ENCODE measurements at regions not wholly inside any gene's neighbourhood (a gene's known extent, or its start where the extent isn't known, plus 50 kb on each side); places are given as distances from the start of the nearest gene placed in this dataset.

GRCh38 chr1:192067360-192067759 lies 90.9 kb upstream of the RGS18 start:
- Histone ChIP-seq H3K4me3 (no peak overlapping the region), H3K4me1 (no peaks in the 10 kb centered on the region), H3K27ac (replicated peaks) (no peak overlapping the region), H3K27me3 (ENCODE audit: low read depth) (no peaks in the 10 kb centered on the region), H3K9me3 (replicated peaks) (no peaks in the 10 kb centered on the region), H3K36me3 (no peaks in the 10 kb centered on the region)
- intact Hi-C loops (cut with micrococcal nuclease): no loop called here
- TF ChIP-seq CTCF (IDR thresholded peaks at IDR 0.05; ENCODE audit: borderline replicate concordance): no peak
- DNase-seq: no peak

- no peak for DNase-seq
- intact Hi-C loops (cut with micrococcal nuclease): no loop called here
- no peak overlapping the region for H3K4me3 ChIP-seq
- no peaks in the 10 kb centered on the region for H3K36me3 ChIP-seq
- TF ChIP-seq CTCF (IDR thresholded peaks at IDR 0.05; ENCODE audit: borderline replicate concordance): no peak
- no peaks in the 10 kb centered on the region for H3K4me1 ChIP-seq
- no peaks in the 10 kb centered on the region for H3K9me3 ChIP-seq (replicated peaks)
- no peak overlapping the region for H3K27ac ChIP-seq (replicated peaks)
- H3K27me3 ChIP-seq (ENCODE audit: low read depth): no peaks in the 10 kb centered on the region
These were observed 88.0 kb upstream of the RGS18 start for GRCh38 chr1:192070213-192070612.

GRCh38 chr1:192080684-192081083 lies 77.6 kb upstream of the RGS18 start:
- H3K4me1 ChIP-seq: peaks cover 6% of the 10 kb centered on the region
- no peak overlapping the region for H3K4me3 ChIP-seq
- no peak for TF ChIP-seq CTCF (IDR thresholded peaks at IDR 0.05; ENCODE audit: borderline replicate concordance)
- H3K9me3 ChIP-seq (replicated peaks): no peaks in the 10 kb centered on the region
- intact Hi-C loops (cut with micrococcal nuclease): no loop called here
- H3K27me3 ChIP-seq (ENCODE audit: low read depth): no peaks in the 10 kb centered on the region
- H3K36me3 ChIP-seq: no peaks in the 10 kb centered on the region
- H3K27ac ChIP-seq (replicated peaks): no peak overlapping the region
- DNase-seq: no peak

- no peak for TF ChIP-seq CTCF (IDR thresholded peaks at IDR 0.05; ENCODE audit: borderline replicate concordance)
- Histone ChIP-seq H3K27ac (replicated peaks) (no peak overlapping the region), H3K4me3 (no peak overlapping the region), H3K9me3 (replicated peaks) (no peaks in the 10 kb centered on the region), H3K36me3 (no peaks in the 10 kb centered on the region), H3K4me1 (peaks cover 6% of the 10 kb centered on the region), H3K27me3 (ENCODE audit: low read depth) (no peaks in the 10 kb centered on the region)
- intact Hi-C loops (cut with micrococcal nuclease): no loop called here
- DNase-seq: no peak
These were observed 76.9 kb upstream of the RGS18 start for GRCh38 chr1:192081359-192081758.

- H3K9me3 ChIP-seq (replicated peaks): no peaks in the 10 kb centered on the region
These were observed 71.6 kb upstream of the RGS18 start for GRCh38 chr1:192086644-192087043.

More at GRCh38 chr1:192086644-192087043, 71.6 kb upstream of the RGS18 start:
- TF ChIP-seq CTCF (IDR thresholded peaks at IDR 0.05; ENCODE audit: borderline replicate concordance): no peak
- Histone ChIP-seq H3K4me1 (no peaks in the 10 kb centered on the region), H3K27me3 (ENCODE audit: low read depth) (no peaks in the 10 kb centered on the region), H3K36me3 (no peaks in the 10 kb centered on the region), H3K4me3 (no peak overlapping the region), H3K27ac (replicated peaks) (no peak overlapping the region)
- DNase-seq: no peak
- intact Hi-C loops (cut with micrococcal nuclease): no loop called here

All from left ventricle myocardium inferior (tissue), 1 donor.